ENCODE measurements at regions not wholly inside any gene's neighbourhood (a gene's known extent, or its start where the extent isn't known, plus 50 kb on each side); places are given as distances from the start of the nearest gene placed in this dataset.

GRCh38 chr2:102082571-102083392 lies 59.8 kb upstream of the IL1R1 start (continued):
- no peak for TF ChIP-seq ZNF462 (CRISPR knock-in tag; IDR thresholded peaks at IDR 0.05)
- no peak for TF ChIP-seq EZH2 (IDR thresholded peaks at IDR 0.05; ENCODE audit: low read depth, unreplicated experiment)
- TF ChIP-seq CTCF (conservative IDR thresholded peaks at IDR 0.05; ENCODE audit: low read depth in 2 of 2), result no peak
- no peak for TF ChIP-seq JUNB (IDR thresholded peaks at IDR 0.05; ENCODE audit: unreplicated experiment)

- no peaks in the 10 kb centered on the region for H3K27me3 ChIP-seq (ENCODE audit: insufficient read depth)
- Mint-ChIP-seq H3K9me3 (no peaks in the 10 kb centered on the region), H3K36me3 (ENCODE audit: low read depth) (no peaks in the 10 kb centered on the region), H3K27me3 (ENCODE audit: insufficient read depth, low read depth, poor library complexity) (no peaks in the 10 kb centered on the region), H3K4me1 (peaks cover 6% of the 10 kb centered on the region; the same call in 2 of the 3 replicates), H3K4me3 (no peak overlapping the region), H3K27ac (no peak overlapping the region)
- H3F3A ChIP-seq (replicated peaks; ENCODE audit: low read depth), result no peaks in the 10 kb centered on the region
- DNase-seq (ENCODE audit: low spot score), result no peak
- ATAC-seq, result no peak
- H3K4me3 ChIP-seq, result no peak overlapping the region
- no peak overlapping the region for H3K27ac ChIP-seq (ENCODE audit: low read depth)
- no peak overlapping the region for H3K4me2 ChIP-seq
- H3K36me3 ChIP-seq (ENCODE audit: insufficient read depth), result no peaks in the 10 kb centered on the region
- no peaks in the 10 kb centered on the region for H3K4me1 ChIP-seq (ENCODE audit: insufficient read depth)
- no peak overlapping the region for H2AFZ ChIP-seq
- H3K9me2 ChIP-seq (ENCODE audit: insufficient read depth), result no peaks in the 10 kb centered on the region
- H4K20me1 ChIP-seq (replicated peaks; ENCODE audit: insufficient read depth), result no peaks in the 10 kb centered on the region
- no peaks in the 10 kb centered on the region for H3K79me2 ChIP-seq (replicated peaks; ENCODE audit: insufficient read depth)
- TF ChIP-seq STAT1 (IDR thresholded peaks at IDR 0.05; ENCODE audit: unreplicated experiment) (no peak), ZNF114 (CRISPR knock-in tag; IDR thresholded peaks at IDR 0.05) (no peak), EZH2 (IDR thresholded peaks at IDR 0.05; ENCODE audit: low read depth, unreplicated experiment) (no peak), REST (IDR thresholded peaks at IDR 0.05; ENCODE audit: unreplicated experiment) (no peak), ZNF331 (CRISPR knock-in tag; IDR thresholded peaks at IDR 0.05; ENCODE audit: low read depth) (no peak), NANOG (IDR thresholded peaks at IDR 0.05; ENCODE audit: borderline replicate concordance) (no peak), POLR2AphosphoS5 (IDR thresholded peaks at IDR 0.05; ENCODE audit: low read depth) (no peak), EZH2phosphoT487 (IDR thresholded peaks at IDR 0.05; ENCODE audit: unreplicated experiment) (no peak), CREB1 (CRISPR knock-in tag; IDR thresholded peaks at IDR 0.05; ENCODE audit: low read depth) (no peak)
Measured at GRCh38 chr2:102083393-102083703, 59.2 kb upstream of the IL1R1 start.
